ENCODE measurements at regions not wholly inside any gene's neighbourhood (a gene's known extent, or its start where the extent isn't known, plus 50 kb on each side); places are given as distances from the start of the nearest gene placed in this dataset.

GRCh38 chr13:111956261-111957151 lies 110.4 kb upstream of the SOX1 start:
- 83% methylated on average over 59 of the region's 59 CpGs for WGBS
- H3K36me3 ChIP-seq (ENCODE audit: control insufficient read depth in 4 of 4, insufficient read depth in 3 of 4, low read depth in 1 of 4, low read length in 3 of 4) = no peaks in the 10 kb centered on the region
- H3K9ac ChIP-seq (ENCODE audit: low read depth in 1 of 2, low read length in 2 of 2) = no peak overlapping the region
- H3K9me3 ChIP-seq (ENCODE audit: control insufficient read depth in 4 of 4, low read length in 3 of 4) = peaks cover 0 to 2% (median under 1%) of the 10 kb centered on the region in 4 donors
- DNase-seq (ENCODE audit: low spot score) = no peak
- no peak overlapping the region for H3K4me3 ChIP-seq (ENCODE audit: low read depth in 1 of 3, low read length in 3 of 3)
- H3K4me1 ChIP-seq (ENCODE audit: control insufficient read depth in 4 of 4, insufficient read depth in 4 of 4, low read length in 3 of 4) = no peaks in the 10 kb centered on the region
- no peak for TF ChIP-seq YY1 (IDR thresholded peaks at IDR 0.05)
- no peak for TF ChIP-seq JUND (IDR thresholded peaks at IDR 0.05)
- no peak overlapping the region for H3K27ac ChIP-seq (ENCODE audit: low read depth in 1 of 2, low read length in 2 of 2)
- peaks cover 0 to 5% (median 1%) of the 10 kb centered on the region in 4 donors for H3K27me3 ChIP-seq (ENCODE audit: control insufficient read depth in 4 of 4, insufficient read depth in 4 of 4, low read length in 3 of 4)

GRCh38 chr13:111957913-111958450 lies 109.0 kb upstream of the SOX1 start:
- TF ChIP-seq ZBTB33 (IDR thresholded peaks at IDR 0.05) (no peak), RAD21 (IDR thresholded peaks at IDR 0.05) (no peak), REST (IDR thresholded peaks at IDR 0.05) (no peak), SP1 (IDR thresholded peaks at IDR 0.05) (no peak), ATF3 (IDR thresholded peaks at IDR 0.05) (no peak), YY1 (IDR thresholded peaks at IDR 0.05) (no peak), FOXA1 (IDR thresholded peaks at IDR 0.05) (no peak), FOXA2 (IDR thresholded peaks at IDR 0.05) (no peak), NR2F2 (IDR thresholded peaks at IDR 0.05) (no peak), EGR1 (IDR thresholded peaks at IDR 0.05; ENCODE audit: low read depth in 2 of 2) (no peak), HNF4A (conservative IDR thresholded peaks at IDR 0.05) (no peak), CTCF (IDR thresholded peaks at IDR 0.05; ENCODE audit: low read depth, low read length, missing input control) (no peak), HNF4G (IDR thresholded peaks at IDR 0.05) (no peak), MAX (IDR thresholded peaks at IDR 0.05) (no peak), TAF1 (conservative IDR thresholded peaks at IDR 0.05) (no peak), GABPA (IDR thresholded peaks at IDR 0.05 in 1 of 2, conservative IDR thresholded peaks at IDR 0.05 in 1 of 2) (no peak), RXRA (IDR thresholded peaks at IDR 0.05) (no peak), JUND (IDR thresholded peaks at IDR 0.05) (no peak)

More at GRCh38 chr13:111957913-111958450, 109.0 kb upstream of the SOX1 start:
- no peaks in the 10 kb centered on the region for H3K36me3 ChIP-seq (ENCODE audit: control insufficient read depth in 4 of 4, insufficient read depth in 3 of 4, low read depth in 1 of 4, low read length in 3 of 4)
- WGBS = 72% methylated on average over 14 of the region's 14 CpGs
- no peaks in the 10 kb centered on the region for H3K9me3 ChIP-seq (ENCODE audit: control insufficient read depth in 4 of 4, low read length in 3 of 4)
- no peaks in the 10 kb centered on the region for H3K4me1 ChIP-seq (ENCODE audit: control insufficient read depth in 4 of 4, insufficient read depth in 4 of 4, low read length in 3 of 4)
- no peak overlapping the region for H3K27ac ChIP-seq (ENCODE audit: low read depth in 1 of 2, low read length in 2 of 2)
- no peak overlapping the region for H3K9ac ChIP-seq (ENCODE audit: low read depth in 1 of 2, low read length in 2 of 2)
- H3K4me3 ChIP-seq (ENCODE audit: low read depth in 1 of 3, low read length in 3 of 3) = no peak overlapping the region
- DNase-seq (ENCODE audit: low spot score) = no peak
- peaks cover 0 to 5% (median 1%) of the 10 kb centered on the region in 4 donors for H3K27me3 ChIP-seq (ENCODE audit: control insufficient read depth in 4 of 4, insufficient read depth in 4 of 4, low read length in 3 of 4)

All from liver (tissue), 8 donors.